ENCODE measurements at regions not wholly inside any gene's neighbourhood (a gene's known extent, or its start where the extent isn't known, plus 50 kb on each side); places are given as distances from the start of the nearest gene placed in this dataset.

DNA sequence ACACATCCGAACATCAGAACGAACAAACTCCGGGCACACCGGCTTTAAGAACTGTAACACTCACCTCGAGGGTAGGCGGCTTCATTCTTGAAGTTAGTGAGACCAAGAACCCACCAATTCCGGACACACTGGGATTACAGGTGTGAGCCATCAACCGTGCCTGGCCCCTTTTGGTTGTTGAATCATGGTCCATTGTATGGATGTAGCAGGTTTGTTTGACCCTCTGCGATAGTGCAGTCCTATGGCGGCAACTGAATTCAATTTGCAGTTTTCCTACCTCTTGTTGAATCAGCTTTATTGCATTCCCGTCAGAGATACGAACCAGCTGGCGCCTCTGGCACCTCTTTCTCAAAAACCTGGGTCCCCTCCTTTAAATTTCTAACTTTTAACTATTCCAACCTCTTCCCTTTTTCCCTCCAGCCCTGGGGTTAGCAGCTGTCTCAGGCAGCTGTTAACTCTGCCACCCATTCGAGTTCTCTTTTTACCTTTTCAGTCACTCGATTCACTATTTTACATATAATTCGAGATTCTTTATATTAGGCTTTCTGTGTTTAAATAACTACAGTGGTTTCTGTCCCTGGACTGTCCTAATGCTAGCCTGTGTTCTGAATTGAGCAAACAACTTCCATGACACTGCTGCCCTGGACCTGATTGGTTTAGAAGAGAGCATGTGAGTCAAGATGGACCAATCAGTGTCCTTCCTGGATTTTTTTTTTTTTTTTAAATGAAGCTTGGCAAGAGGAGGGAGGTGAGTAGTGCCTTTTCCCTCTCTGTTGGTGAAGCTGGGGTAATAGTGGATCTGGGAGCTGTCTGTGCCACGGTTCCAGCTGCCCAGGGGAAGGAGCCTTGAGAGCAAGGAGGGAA is 261.5 kb downstream of the PCNX1 start:
- BruUV-seq (replicated peaks), result no TSS peak
- Mint-ChIP-seq H3K27me3 (ENCODE audit: insufficient read depth, unreplicated experiment) (no peaks in the 10 kb centered on the region), H3K4me3 (ENCODE audit: unreplicated experiment) (no peak overlapping the region), H3K4me1 (ENCODE audit: insufficient read depth, unreplicated experiment) (peaks cover 12% of the 10 kb centered on the region), H3K36me3 (ENCODE audit: insufficient read depth, unreplicated experiment) (no peaks in the 10 kb centered on the region), H3K9me3 (ENCODE audit: unreplicated experiment) (no peaks in the 10 kb centered on the region), H3K27ac (ENCODE audit: low read depth, unreplicated experiment) (no peak overlapping the region)
- POLR2A ChIA-PET, result no interaction called here
- no peak for TF ChIP-seq CTCF (IDR thresholded peaks at IDR 0.05; ENCODE audit: unreplicated experiment)
- intact Hi-C loops (cut with micrococcal nuclease), result no loop called here
- DNase-seq (ENCODE audit: unreplicated experiment), result no peak
- CTCF ChIA-PET, result interaction anchor here (0.6 kb wide), 3 partner anchors 23 to 198 kb away, joined by 3 read pairs; no protein-coding TSS in a partner anchor

DNA sequence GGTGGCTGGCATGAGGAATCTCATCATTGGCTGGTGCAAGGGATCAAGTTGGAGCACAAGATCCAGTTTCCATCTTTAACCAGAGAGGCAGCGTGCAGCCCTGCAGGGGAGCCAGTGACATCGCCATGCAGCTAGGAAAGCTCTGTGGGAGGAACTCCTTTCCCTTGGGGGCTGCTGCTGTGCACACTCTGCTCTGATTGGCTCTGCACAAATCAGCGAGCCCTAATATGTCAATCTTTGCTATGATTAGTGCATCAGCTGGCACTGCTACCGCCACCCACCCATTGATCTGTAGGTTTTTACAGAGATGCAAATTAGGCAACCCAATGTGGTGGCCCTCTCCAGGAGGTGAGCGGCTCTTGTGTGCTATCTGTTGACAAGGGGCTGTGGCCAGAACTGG is 262.6 kb downstream of the PCNX1 start:
- H3K27me3 Mint-ChIP-seq (ENCODE audit: insufficient read depth, unreplicated experiment), result no peaks in the 10 kb centered on the region
- H3K36me3 Mint-ChIP-seq (ENCODE audit: insufficient read depth, unreplicated experiment), result no peaks in the 10 kb centered on the region
- H3K9me3 Mint-ChIP-seq (ENCODE audit: unreplicated experiment), result no peaks in the 10 kb centered on the region
- H3K27ac Mint-ChIP-seq (ENCODE audit: low read depth, unreplicated experiment), result no peak overlapping the region
- intact Hi-C loops (cut with micrococcal nuclease), result no loop called here
- H3K4me3 Mint-ChIP-seq (ENCODE audit: unreplicated experiment), result no peak overlapping the region
- no peak for DNase-seq (ENCODE audit: unreplicated experiment)
- ChIA-PET POLR2A (interaction anchor here (0.6 kb wide), 1 partner anchor 8 kb away, joined by 3 read pairs; no protein-coding TSS in a partner anchor), CTCF (no interaction called here)
- BruUV-seq (replicated peaks), result no TSS peak
- TF ChIP-seq CTCF (IDR thresholded peaks at IDR 0.05; ENCODE audit: unreplicated experiment), result no peak
- H3K4me1 Mint-ChIP-seq (ENCODE audit: insufficient read depth, unreplicated experiment), result peaks cover 12% of the 10 kb centered on the region

DNA sequence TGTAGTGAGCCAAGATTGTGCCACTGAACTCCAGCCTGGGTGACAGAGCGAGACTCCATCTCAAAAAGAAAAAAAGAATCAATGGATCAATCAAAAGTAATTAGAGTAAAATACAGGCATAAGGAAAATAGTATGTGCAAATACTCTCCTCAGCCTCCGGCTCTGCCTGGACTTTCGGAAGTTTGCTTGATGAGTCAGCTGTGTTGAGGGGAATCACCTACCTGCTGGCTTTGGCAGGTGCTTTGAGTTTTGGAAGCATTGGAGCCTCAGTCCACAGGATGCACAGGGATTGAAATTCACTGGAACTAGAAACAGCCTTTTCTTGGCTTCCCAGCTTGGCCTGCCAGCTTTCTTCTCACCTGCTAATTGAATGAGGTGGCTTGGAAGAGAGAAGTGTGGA is 268.2 kb downstream of the PCNX1 start:
- H3K4me3 Mint-ChIP-seq (ENCODE audit: unreplicated experiment), result no peak overlapping the region
- DNase-seq (ENCODE audit: unreplicated experiment), result peak; percentile 86
- H3K27me3 Mint-ChIP-seq (ENCODE audit: insufficient read depth, unreplicated experiment), result no peaks in the 10 kb centered on the region
- no peaks in the 10 kb centered on the region for H3K4me1 Mint-ChIP-seq (ENCODE audit: insufficient read depth, unreplicated experiment)
- no peak overlapping the region for H3K27ac Mint-ChIP-seq (ENCODE audit: low read depth, unreplicated experiment)
- H3K9me3 Mint-ChIP-seq (ENCODE audit: unreplicated experiment), result no peaks in the 10 kb centered on the region
- no TSS peak for BruUV-seq (replicated peaks)
- H3K36me3 Mint-ChIP-seq (ENCODE audit: insufficient read depth, unreplicated experiment), result no peaks in the 10 kb centered on the region
- intact Hi-C loops (cut with micrococcal nuclease), result no loop called here
- ChIA-PET POLR2A (interaction anchor here (0.6 to 0.8 kb wide), 4 partner anchors 30 to 271 kb away, joined by 3 to 6 read pairs (median 4); no protein-coding TSS in a partner anchor), CTCF (interaction anchor here (0.6 kb wide), 1 partner anchor 10 kb away, joined by 4 read pairs; no protein-coding TSS in a partner anchor)
- TF ChIP-seq CTCF (IDR thresholded peaks at IDR 0.05; ENCODE audit: unreplicated experiment), result no peak

GRCh38 chr14:71179066-71179465 is 271.8 kb downstream of the PCNX1 start:
- no peak overlapping the region for H3K4me3 Mint-ChIP-seq (ENCODE audit: unreplicated experiment)
- DNase-seq (ENCODE audit: unreplicated experiment), result no peak
- no peaks in the 10 kb centered on the region for H3K4me1 Mint-ChIP-seq (ENCODE audit: insufficient read depth, unreplicated experiment)
- POLR2A ChIA-PET, result no interaction called here
- no peak for TF ChIP-seq CTCF (IDR thresholded peaks at IDR 0.05; ENCODE audit: unreplicated experiment)
- H3K27me3 Mint-ChIP-seq (ENCODE audit: insufficient read depth, unreplicated experiment), result no peaks in the 10 kb centered on the region
- no peak overlapping the region for H3K27ac Mint-ChIP-seq (ENCODE audit: low read depth, unreplicated experiment)
- H3K36me3 Mint-ChIP-seq (ENCODE audit: insufficient read depth, unreplicated experiment), result no peaks in the 10 kb centered on the region
- no peaks in the 10 kb centered on the region for H3K9me3 Mint-ChIP-seq (ENCODE audit: unreplicated experiment)
- no TSS peak for BruUV-seq (replicated peaks)
- intact Hi-C loops (cut with micrococcal nuclease), result no loop called here
- CTCF ChIA-PET, result no interaction called here

Measured in MCF 10A (cell line).